Stimulated activated naive CD4-positive, alpha-beta T cell (primary cell): ENCODE measurements at regions not wholly inside any gene's neighbourhood (a gene's known extent, or its start where the extent isn't known, plus 50 kb on each side); places are given as distances from the start of the nearest gene placed in this dataset.

Source experiments
- DNase-seq, 6 experiments: peaks; one replicate each; lab custom pipeline; 2025; lab: John Stamatoyannopoulos, UW

- no peak for DNase-seq
Measured at GRCh38 chr11:112859787-112860186, 101.4 kb upstream of the NCAM1 start.

GRCh38 chr11:112861356-112861755, 99.9 kb upstream of the NCAM1 start:
- DNase-seq = no peak

GRCh38 chr11:112863305-112863704, 97.9 kb upstream of the NCAM1 start:
- no peak for DNase-seq

GRCh38 chr11:112864672-112865071, 96.5 kb upstream of the NCAM1 start:
- no peak for DNase-seq

GRCh38 chr11:112871909-112872500, 89.2 kb upstream of the NCAM1 start:
- no peak for DNase-seq

GRCh38 chr11:112874980-112875379, 86.2 kb upstream of the NCAM1 start:
- no peak for DNase-seq

GRCh38 chr11:112877581-112877980, 83.6 kb upstream of the NCAM1 start:
- DNase-seq = no peak

- DNase-seq = no peak
Measured at GRCh38 chr11:112878033-112878601, 83.1 kb upstream of the NCAM1 start.

GRCh38 chr11:112880495-112880894, 80.7 kb upstream of the NCAM1 start:
- DNase-seq = no peak

- DNase-seq = no peak
Measured at GRCh38 chr11:112881461-112881860, 79.8 kb upstream of the NCAM1 start.

GRCh38 chr11:112882494-112883381, 78.5 kb upstream of the NCAM1 start:
- DNase-seq = no peak

GRCh38 chr11:112884012-112884767, 77.0 kb upstream of the NCAM1 start:
- no peak for DNase-seq

- no peak for DNase-seq
Measured at GRCh38 chr11:112885744-112886433, 75.3 kb upstream of the NCAM1 start.

- DNase-seq = no peak
Measured at GRCh38 chr11:112886434-112887370, 74.5 kb upstream of the NCAM1 start.

- no peak for DNase-seq
Measured at GRCh38 chr11:112889446-112889845, 71.8 kb upstream of the NCAM1 start.

- no peak for DNase-seq
Measured at GRCh38 chr11:112899235-112900006, 61.8 kb upstream of the NCAM1 start.

GRCh38 chr11:112901924-112902323, 59.3 kb upstream of the NCAM1 start:
- DNase-seq = no peak

- no peak for DNase-seq
Measured at GRCh38 chr11:112902361-112903011, 58.7 kb upstream of the NCAM1 start.

- DNase-seq = no peak
Measured at GRCh38 chr11:112903340-112903739, 57.9 kb upstream of the NCAM1 start.
